HEK293T (cell line): ENCODE measurements at regions not wholly inside any gene's neighbourhood (a gene's known extent, or its start where the extent isn't known, plus 50 kb on each side); places are given as distances from the start of the nearest gene placed in this dataset.
A peak's percentile ranks its signal among the peaks of the same experiment; 100 is the strongest.
"Not testable (repeated sequence)": the region's sequence is repeated elsewhere in the genome, so short reads cannot be mapped to it uniquely, and the experiment has no call there.

Source experiments
- CTCF ChIA-PET: fragments of 350-600 bp; formaldehyde crosslinking; extraction: SDS; loops from one replicate; lab custom pipeline; 2021; ENCODE audit warnings: antibody characterized with exemption, inconsistent platforms; lab: Yijun Ruan, JAX
- POLR2A ChIA-PET: fragments of 350-600 bp; formaldehyde crosslinking; extraction: SDS; loops from one replicate; lab custom pipeline; 2020; ENCODE audit warnings: antibody characterized with exemption, inconsistent platforms; lab: Yijun Ruan, JAX
- DNase-seq: peaks from one replicate; pipeline ENCODE4 v3.0.0; 2012; ENCODE audit warnings: mixed read lengths; ENCODE audit errors: extremely low spot score
- ARNT ChIP-seq: fragments of 450-650 bp; IDR thresholded peaks from 2 replicates; pipeline ENCODE4 v1.6.1; 2017; ENCODE audit warnings: mild to moderate bottlenecking
- BHLHE40 ChIP-seq: fragments of 450-650 bp; IDR thresholded peaks from 2 replicates; pipeline ENCODE4 v1.6.1; 2016; ENCODE audit warnings: mild to moderate bottlenecking, moderate library complexity, borderline replicate concordance
- CTBP1 ChIP-seq: fragments of 450-650 bp; IDR thresholded peaks from 2 replicates; pipeline ENCODE4 v1.6.1; 2016; ENCODE audit warnings: borderline replicate concordance
- ELF4 ChIP-seq: fragments of 450-650 bp; IDR thresholded peaks from 2 replicates; pipeline ENCODE4 v1.6.1; 2017; ENCODE audit warnings: antibody characterized with exemption
- FOXA1 ChIP-seq: fragments of 450-650 bp; IDR thresholded peaks from 2 replicates; pipeline ENCODE4 v1.6.1; 2016; ENCODE audit warnings: mild to moderate bottlenecking
- FOXK2 ChIP-seq: fragments of 450-650 bp; IDR thresholded peaks from 2 replicates; pipeline ENCODE4 v1.6.1; 2016; ENCODE audit warnings: mild to moderate bottlenecking
- FOXM1 ChIP-seq: fragments of 450-650 bp; IDR thresholded peaks from 2 replicates; pipeline ENCODE4 v1.6.1; 2017; ENCODE audit warnings: mild to moderate bottlenecking, borderline replicate concordance
- HDGF ChIP-seq: fragments of 450-650 bp; IDR thresholded peaks from 2 replicates; pipeline ENCODE4 v1.6.1; 2017; ENCODE audit warnings: antibody characterized with exemption, borderline replicate concordance
- L3MBTL2 ChIP-seq: fragments of 450-650 bp; conservative IDR thresholded peaks from 2 replicates; pipeline ENCODE4 v1.6.1; 2016; ENCODE audit warnings: mild to moderate bottlenecking
- LEF1 ChIP-seq: fragments of 450-650 bp; IDR thresholded peaks from 2 replicates; pipeline ENCODE4 v1.6.1; 2017; ENCODE audit warnings: mild to moderate bottlenecking, borderline replicate concordance
- NFRKB ChIP-seq: fragments of 450-650 bp; IDR thresholded peaks from 2 replicates; pipeline ENCODE4 v1.6.1; 2016; ENCODE audit warnings: mild to moderate bottlenecking, moderate library complexity
- PKNOX1 ChIP-seq: fragments of 450-650 bp; IDR thresholded peaks from 2 replicates; pipeline ENCODE4 v1.6.1; 2016
- SP1 ChIP-seq: fragments of 450-650 bp; IDR thresholded peaks from 2 replicates; pipeline ENCODE4 v1.6.1; 2017
- SUZ12 ChIP-seq: fragments of 450-650 bp; IDR thresholded peaks from 2 replicates; pipeline ENCODE4 v1.6.1; 2016; ENCODE audit warnings: mild to moderate bottlenecking
- TARDBP ChIP-seq: fragments of 450-650 bp; IDR thresholded peaks from 2 replicates; pipeline ENCODE4 v1.6.1; 2016
- ZNF384 ChIP-seq: fragments of 450-650 bp; IDR thresholded peaks from 2 replicates; pipeline ENCODE4 v1.6.1; 2016

- POLR2A ChIA-PET, result no interaction called here
Observed at GRCh38 chr7:80014511-80014910, 120.1 kb upstream of the GNAI1 start.

GRCh38 chr7:80008039-80008438, 126.6 kb upstream of the GNAI1 start:
- no peak for DNase-seq
- ChIA-PET POLR2A (no interaction called here), CTCF (interaction anchor here (0.7 kb wide), 1 partner anchor 12 kb away, joined by 3 read pairs; no protein-coding TSS in a partner anchor)
- TF ChIP-seq L3MBTL2, result no peak

More at GRCh38 chr7:80014511-80014910, 120.1 kb upstream of the GNAI1 start:
- TF ChIP-seq BHLHE40 (no peak), L3MBTL2 (no peak), HDGF (no peak), ZNF384 (no peak), NFRKB (no peak), FOXA1 (no peak), FOXK2 (no peak), FOXM1 (no peak), SUZ12 (no peak), ELF4 (no peak), ARNT (no peak), PKNOX1 (no peak), TARDBP (no peak), SP1 (no peak), LEF1 (no peak), CTBP1 (no peak)
- peak; percentile 24 for DNase-seq
- CTCF ChIA-PET, result no interaction called here

GRCh38 chr7:80002865-80003264, 131.8 kb upstream of the GNAI1 start:
- TF ChIP-seq TARDBP (no peak), PKNOX1 (peak; percentile 32; the same call in 1 of the 2 replicates)
- no peak for DNase-seq
- ChIA-PET POLR2A (no interaction called here), CTCF (no interaction called here)

- POLR2A ChIA-PET, result no interaction called here
- TF ChIP-seq NFRKB (no peak), BHLHE40 (no peak), CTBP1 (no peak), ZNF384 (no peak), LEF1 (no peak), HDGF (no peak), PKNOX1 (no peak), ELF4 (no peak), SP1 (no peak), FOXK2 (no peak), FOXM1 (no peak), SUZ12 (no peak)
- CTCF ChIA-PET, result interaction anchor here (0.8 kb wide), 1 partner anchor 34 kb away, joined by 3 read pairs; no protein-coding TSS in a partner anchor
- DNase-seq, result no peak
Observed at GRCh38 chr7:79998363-79998762, 136.3 kb upstream of the GNAI1 start.

- POLR2A ChIA-PET, result no interaction called here
- no peak for DNase-seq
- CTCF ChIA-PET, result no interaction called here
- TF ChIP-seq FOXK2 (no peak), FOXA1 (no peak), SUZ12 (no peak), ARNT (no peak), PKNOX1 (no peak)
Observed at GRCh38 chr7:79997345-79997744, 137.3 kb upstream of the GNAI1 start.

GRCh38 chr7:79995741-79996140, 138.9 kb upstream of the GNAI1 start:
- POLR2A ChIA-PET, CTCF ChIA-PET, DNase-seq: not testable (repeated sequence)

- ChIA-PET CTCF (no interaction called here), POLR2A (no interaction called here)
- TF ChIP-seq ARNT, result no peak
- no peak for DNase-seq
Observed at GRCh38 chr7:79988653-79989052, 146.0 kb upstream of the GNAI1 start.
